ENCODE measurements at regions not wholly inside any gene's neighbourhood (a gene's known extent, or its start where the extent isn't known, plus 50 kb on each side); places are given as distances from the start of the nearest gene placed in this dataset.

DNA sequence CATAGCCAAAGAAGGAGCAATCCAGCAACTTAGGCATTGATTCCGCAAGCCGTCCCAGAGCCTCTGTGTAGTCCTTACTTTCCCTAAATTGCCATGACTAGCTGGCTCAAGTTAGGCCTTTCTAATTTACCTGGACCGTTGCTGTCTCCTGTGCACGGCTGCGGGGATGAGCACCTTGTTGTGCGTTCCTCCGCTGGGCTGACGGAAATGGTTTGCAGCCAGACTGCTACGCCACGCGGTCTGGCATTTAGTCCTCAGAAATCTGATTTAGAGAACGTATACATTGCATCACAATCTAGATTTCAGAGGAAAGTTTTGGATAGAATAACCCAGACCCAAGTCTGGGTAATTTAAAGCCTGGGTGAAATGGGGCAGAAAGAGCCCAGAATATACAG, 133.2 kb upstream of the ARHGAP5 start:
- no peak for DNase-seq (ENCODE audit: low read depth)

DNA sequence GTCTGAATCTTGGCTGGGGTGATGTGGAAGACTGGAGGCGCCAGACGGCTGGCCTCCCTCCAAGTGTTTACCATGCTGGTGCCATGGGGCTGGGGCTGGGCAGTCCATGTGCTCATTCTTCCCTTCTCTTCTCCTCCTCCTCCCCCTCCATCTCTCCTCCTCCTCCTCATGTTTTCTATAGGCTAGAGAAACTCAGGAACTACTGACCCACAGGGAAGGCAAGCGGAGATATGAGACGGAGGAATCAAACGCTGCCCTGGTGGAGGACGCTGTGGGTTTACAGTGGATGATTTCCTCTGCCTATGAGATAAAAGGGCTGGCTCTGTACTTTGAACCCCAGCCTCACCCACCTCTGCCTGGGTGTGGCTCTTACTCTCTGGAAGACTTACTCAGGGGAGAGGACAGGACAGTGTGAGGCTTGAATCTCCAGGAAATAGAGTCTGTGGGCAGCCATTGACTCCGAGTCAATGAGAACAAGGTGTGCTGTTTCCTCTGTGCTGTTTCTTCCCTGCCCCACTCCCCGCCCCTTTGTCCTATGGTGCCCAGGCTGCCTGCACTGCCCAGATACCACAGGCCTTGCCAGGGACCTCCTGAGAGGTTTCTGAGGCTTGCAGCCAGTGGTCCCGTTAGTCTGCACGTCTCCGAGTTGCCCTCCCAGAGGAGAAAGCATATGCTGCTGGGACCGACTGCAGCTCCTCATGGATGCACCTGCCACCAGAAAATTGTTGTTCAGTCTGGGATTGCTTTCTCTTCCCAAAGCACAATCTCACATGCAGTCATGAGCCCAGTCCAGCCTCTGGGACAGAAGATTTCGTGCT, 132.6 kb upstream of the ARHGAP5 start:
- DNase-seq (ENCODE audit: low read depth), result no peak

DNA sequence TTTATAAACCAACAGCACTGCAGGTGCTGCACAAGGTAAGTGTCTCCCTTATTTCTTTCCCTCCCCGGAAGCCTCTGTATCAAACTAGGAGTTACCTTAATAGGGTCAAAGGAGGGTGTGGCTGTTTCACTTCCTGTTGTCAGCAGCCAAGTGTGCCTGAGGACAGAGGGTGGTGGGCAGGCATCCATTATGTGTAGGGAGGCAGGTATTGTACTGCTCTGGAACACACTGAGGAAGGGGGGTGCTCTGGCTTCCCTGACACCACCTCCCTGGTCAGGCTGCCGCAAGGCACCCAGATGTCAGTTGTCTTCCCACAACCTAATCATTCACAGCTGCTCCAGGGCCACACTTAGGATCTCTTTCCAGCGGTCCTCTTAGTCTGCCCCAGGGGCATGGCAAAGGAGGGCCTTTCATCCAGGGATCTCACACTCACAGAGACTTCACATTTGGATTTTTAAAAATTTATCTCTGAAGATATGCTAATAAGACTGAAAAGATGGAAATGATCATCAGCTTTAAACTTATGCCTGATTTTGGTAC, 132.0 kb upstream of the ARHGAP5 start:
- DNase-seq (ENCODE audit: low read depth), result no peak

DNA sequence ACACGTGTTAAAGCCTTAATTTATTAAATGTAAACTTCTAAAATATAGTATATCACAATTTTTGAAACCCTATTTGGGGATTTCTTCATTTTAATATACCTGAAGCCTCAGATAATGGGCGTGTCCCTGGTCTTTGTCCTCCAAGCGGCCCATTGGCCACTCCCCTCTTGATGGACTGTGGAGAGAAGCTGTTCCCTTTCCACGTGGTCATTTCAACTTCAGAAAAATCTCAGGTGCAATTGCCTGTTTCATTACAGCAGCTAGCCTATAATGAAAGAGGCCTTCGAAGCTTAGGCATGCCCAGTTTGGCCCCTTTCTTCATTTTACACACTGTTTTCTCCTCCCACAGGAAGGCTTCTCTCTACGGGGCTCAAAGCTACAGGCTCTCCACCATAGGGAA, 131.4 kb upstream of the ARHGAP5 start:
- no peak for DNase-seq (ENCODE audit: low read depth)

DNA sequence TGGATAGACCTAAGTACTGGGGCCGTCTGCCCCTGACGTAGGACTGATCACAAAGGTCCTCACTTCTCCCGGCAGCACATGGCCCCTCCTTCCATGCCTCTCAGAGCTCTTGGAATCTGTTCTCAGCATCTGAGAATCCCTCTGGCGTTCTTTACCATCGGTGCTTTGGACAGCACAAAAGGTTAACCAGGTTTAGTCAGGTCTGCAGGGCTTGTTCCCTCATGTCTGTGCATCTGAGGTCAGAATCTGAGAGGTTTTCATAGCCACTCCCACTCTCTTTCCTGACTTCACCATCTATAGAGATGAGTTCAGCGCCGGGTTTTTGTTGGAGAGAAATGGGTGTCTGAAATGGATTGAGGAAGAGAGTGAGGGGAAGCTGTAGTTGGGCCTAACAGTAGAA, 130.0 kb upstream of the ARHGAP5 start:
- no peak for DNase-seq (ENCODE audit: low read depth)

DNA sequence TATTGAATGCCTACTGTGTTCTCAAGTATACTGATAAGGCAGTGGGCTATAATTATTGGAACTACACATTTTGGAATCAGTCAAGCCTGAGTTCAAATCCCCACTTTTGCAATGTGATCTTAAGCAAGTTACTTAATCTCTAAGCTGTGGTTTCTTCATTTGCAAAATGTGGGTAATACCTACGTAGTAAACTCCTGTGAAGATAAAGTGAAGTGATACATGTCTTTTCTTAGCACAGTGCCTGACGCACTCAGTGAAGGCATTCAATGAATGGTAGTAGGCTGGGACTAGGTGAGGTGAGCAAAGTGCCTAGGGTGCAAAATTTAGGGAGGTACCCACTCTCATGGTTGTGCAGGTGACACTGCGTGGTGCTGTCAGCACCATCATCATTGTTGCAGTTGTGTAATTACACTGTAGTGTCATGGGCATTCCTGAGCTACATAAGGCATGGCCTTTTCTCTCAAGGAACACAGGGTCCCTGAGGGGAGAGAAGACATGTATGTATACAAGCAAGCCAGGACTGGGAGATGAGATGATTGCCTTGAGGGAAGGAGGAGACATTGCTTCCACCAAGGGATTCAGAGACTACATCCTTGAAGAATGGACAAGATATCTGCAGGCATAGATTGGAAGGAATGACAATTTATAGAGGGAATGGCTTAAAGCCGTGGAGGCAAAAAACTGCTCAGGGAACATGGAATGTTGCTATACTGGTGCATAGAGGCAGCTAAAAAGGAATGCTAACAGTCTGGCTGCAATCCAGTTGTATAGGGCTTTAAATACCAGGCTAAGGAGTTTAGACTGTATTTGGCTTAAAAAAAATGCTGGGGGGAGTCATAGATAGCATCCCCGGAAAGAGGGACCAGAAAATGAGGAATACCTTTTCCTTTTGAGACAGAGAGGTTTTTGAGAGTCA, 129.2 kb upstream of the ARHGAP5 start:
- no peak for DNase-seq (ENCODE audit: low read depth)

DNA sequence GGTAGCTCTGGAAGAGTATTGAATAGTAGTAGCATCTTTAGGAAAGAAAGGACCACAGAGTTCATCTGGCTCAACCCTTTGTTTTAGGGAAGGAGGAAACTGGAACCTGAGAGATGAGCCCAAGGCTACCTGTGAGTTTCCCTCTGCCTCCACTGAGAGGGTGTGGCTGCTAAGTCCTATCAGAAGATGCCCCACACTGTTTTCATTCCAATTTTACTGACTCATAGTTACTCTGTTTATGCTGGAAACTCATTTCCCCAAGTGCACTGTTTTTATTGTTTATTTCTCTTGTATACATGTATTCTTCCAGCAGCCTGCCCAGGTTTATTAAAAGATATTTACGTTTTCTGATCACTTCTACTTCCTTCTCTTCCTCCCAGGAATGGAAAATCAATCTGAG, 127.4 kb upstream of the ARHGAP5 start:
- peak; percentile 42 for DNase-seq (ENCODE audit: low read depth)

DNA sequence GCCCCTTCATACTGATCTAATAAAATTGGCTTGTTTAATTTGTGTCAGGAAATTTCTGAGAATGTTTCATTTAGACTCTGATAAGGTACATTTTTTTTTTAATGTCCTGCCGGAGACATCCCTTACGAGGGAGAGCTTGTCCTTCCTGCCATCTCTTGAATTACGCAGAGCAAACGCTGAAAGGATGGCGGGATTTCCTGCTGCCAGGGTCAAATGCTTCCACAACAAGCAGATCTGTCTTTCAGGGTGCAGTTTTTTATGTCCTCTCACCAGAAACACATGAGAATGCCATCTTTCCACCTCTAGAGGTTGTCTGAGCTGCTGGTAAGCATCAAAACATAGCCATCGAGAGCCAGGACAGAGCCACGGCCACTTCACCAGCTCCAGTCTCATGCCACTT, 126.8 kb upstream of the ARHGAP5 start:
- DNase-seq (ENCODE audit: low read depth), result no peak

DNA sequence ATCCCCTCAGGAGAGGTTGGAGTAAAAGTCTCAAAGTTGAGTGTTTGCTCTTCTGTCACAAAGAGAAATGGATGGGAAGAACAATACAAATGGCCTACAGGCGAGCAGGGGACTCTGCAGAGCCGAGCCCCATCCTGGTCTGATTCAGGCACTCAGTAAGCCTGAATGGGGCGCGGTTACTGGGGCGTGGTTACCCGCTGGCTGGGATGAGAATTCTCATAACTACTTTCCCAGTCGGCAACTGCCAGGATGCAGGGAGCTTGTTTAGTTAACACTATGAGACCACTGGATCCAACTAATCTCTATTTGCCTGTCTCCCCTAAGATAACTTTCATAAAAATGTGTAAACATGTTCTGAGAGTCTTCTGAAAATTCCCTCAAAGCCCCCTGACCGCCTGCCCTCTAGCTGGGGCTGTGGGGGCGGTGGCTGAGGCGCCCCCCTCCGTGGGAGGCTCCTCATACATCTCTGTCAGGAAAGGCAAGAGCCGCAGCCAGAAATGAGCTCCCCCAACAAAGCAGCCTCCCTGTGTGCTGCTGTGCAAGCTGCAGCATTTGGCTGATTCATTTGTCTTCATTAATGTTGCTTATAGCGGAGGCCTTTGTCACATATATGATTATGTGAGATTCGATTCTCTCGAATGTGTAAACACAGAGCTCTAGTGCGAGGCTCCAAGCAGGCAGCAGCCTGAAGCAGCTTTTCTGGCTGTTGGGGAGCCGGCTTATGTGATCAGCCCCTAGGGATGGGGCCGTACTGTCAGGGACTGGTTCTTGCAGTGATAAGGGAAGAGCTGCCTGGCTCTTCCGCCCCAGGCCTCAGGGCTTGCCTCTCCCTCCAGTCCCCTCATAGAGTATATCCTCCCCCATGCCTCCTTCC, 126.1 kb upstream of the ARHGAP5 start:
- peak; percentile 77 for DNase-seq (ENCODE audit: low read depth)

DNA sequence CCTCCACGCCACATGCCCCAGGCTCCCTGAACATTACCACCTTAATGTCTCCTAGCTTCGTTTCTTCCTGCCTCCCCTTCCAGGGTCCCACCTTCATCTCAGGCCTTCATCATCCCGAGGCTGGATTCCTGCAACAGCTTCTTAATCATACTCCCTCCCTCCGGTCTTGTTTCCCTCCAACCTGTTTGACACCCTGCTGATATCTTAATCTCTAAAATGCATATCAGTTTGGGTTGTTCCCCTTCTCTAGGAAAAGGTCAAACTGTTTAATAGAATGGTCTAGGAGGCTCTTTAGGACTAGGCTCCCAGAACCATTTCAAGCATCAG, 125.5 kb upstream of the ARHGAP5 start:
- DNase-seq (ENCODE audit: low read depth), result no peak

DNA sequence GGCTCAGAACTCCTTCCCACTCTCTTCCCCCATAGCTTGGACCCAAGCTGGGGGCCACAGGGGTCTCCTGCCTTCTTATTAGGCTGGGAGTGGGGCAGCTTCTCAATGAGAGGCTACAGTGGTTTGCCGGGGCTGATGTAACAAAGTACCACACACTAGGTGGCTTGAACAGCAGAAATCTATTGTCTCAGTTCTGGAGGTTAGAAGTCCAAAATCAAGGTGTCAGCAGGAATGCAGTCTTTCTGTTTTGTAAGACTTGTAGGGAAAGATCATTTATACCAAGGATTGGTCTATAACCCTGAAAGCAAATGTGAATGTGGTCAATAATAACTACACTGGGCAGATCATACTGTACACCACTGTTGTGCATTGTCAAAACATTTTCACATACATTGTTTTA, 124.5 kb upstream of the ARHGAP5 start:
- DNase-seq (ENCODE audit: low read depth), result no peak

DNA sequence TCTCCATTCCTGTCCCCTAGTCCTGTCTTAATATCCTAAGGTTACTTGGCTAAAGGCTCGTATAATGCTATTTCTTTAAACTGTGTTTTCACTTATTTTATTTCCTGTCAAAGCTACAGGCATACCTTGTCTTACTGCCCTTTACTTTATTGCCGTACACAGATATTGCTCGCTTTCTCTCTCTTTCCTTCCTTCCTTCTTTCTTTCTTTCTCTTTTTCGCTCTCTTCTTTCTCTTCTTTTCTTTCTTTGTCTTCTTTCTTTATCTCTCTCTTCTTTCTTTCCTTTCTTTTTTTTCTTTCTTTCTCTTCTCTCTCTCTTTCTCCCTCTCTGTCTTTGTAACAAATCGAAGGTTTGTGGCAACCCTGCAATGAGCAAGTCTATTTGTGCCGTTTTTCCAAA, 123.9 kb upstream of the ARHGAP5 start:
- DNase-seq (ENCODE audit: low read depth), result no peak

DNA sequence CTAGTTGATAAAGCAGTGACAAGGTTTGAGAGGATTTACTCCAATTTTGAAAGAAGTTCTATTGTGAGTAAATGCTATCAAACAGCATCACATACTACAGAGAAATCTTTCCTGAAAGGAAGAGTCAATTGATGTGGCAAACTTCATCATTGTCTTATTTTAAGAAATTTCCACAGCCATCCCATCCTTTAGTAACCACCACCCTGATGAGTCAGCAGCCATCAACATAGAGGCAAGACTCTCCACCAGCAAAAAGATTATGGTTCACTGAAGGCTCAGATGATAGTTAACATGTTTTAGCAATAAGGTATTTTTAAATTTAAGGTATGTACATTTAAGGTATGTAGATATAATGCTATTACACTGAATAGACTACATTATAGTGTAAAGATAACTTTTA, 122.1 kb upstream of the ARHGAP5 start:
- DNase-seq (ENCODE audit: low read depth), result no peak

DNA sequence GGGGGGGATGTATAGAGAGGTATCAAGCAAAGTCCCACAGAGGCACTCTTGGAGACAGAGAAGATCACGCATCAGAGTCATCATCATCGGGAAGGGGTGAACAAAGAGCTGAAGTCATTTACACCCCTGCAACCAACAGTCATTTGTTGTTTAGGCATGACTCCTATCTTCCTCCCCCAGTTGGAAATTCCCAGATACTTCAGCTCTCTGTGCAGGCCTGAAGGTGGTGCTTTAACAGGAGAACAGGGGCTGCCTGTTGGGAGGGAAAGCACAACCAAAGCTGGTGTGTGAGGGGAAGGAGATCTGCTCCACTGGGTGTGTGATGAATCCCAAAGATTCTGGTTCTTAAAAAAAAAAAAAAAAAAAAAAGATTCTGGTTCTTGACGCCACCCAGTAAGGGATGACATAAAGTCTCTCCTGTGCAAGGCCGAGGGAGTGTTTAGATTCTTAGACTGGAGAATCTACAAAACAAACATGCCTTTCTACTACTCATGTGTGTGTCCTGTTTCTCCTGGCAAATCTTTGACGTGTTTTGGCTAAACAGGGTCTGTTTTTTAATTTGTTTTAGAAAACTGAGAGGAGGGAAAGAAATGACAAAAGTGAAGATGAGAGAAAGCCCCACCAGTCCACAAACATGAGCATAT, 121.0 kb upstream of the ARHGAP5 start:
- DNase-seq (ENCODE audit: low read depth), result peak; percentile 38

DNA sequence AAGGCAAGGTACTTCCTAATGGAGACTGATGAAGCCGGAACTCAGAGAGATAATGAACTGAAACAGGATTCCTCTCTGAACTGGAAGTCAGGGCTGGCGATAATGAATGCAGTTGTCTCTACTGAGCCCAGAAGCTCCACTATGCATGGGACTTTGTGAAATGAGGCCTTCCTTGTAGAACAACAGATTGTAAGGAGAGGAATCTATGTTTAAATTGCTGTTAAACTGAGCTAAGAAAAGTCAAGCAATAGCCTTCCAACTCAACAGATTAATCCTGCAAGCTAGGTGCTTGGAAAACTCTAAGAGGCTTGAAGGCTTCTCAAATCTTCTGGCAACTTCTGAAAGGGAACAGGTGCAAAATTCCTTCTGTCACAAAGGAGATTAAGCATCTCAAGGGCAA, 119.5 kb upstream of the ARHGAP5 start:
- DNase-seq (ENCODE audit: low read depth), result no peak

DNA sequence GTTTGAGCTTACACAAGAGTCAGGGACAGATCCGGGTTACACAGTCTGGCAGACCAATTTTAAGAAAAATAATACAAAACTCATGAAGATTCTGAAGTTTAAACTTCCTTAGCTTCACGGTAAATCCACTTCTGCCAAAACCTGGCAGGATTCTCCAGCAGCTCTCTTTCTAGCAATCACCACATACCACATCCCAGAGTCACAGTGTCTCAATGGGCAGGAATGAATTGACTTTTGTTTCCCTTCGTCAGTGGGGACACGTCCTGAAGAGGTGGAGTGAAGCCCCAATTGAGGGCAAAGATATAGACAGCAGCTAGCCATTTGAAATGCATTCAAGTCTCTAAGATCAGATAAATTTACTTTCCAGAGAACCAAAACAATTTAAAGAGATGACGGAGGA, 117.1 kb upstream of the ARHGAP5 start:
- DNase-seq (ENCODE audit: low read depth), result no peak

DNA sequence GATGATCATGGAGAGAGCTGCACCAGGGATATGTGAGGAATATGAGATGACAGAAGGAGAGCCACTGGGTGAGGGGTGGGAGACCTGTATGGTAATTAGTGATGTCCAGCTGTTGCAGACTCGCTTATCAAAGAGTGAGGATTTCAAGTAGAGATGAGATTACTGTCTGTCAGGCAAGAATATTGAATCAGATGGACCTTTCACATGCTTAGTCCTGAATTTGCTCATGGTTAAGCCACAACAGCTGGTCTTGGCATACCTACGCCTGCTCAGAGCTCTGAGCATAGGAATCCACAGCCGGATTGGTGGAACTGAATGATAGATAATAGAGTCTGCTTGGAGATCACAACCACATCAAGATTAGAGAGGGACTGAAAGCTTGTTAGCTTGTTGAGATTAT, 115.2 kb upstream of the ARHGAP5 start:
- DNase-seq (ENCODE audit: low read depth), result no peak

DNA sequence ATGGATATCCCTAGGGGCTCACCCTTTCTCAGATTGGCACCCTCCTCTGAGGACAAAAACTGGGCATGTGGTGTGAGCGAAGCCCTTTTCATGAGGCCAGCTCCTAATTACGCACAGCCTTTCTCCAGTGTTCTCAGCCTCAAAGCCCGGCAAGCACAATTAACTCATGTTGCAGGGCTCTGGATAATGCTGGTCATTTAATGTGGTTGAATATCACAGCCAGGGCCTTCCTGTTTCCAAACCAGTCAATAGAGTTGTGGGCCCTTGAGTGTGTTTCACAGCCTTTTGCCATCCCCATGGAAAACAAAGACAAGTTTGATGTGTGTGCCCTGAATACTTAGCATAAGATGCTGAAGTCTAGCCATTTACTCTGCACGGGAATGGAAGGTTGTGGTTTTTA, 114.2 kb upstream of the ARHGAP5 start:
- DNase-seq (ENCODE audit: low read depth), result no peak

DNA sequence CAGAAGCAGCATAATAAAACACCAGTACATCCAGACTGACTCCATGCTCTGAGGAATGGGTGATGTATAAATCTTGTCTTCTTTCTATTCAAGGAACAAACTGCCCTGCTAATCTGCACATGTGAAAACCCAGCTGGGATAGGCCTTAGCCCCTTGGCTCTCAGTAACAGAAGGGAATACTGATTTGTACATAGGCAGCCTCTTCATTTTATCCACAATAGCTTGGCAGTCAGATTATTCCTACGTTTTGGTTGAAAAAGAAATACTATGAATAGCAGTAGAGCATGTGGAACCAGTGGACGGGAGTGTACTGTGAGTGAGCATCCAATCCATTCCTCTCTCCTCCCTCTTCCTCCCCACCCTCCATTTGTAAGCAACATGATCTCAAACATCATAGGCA, 113.5 kb upstream of the ARHGAP5 start:
- no peak for DNase-seq (ENCODE audit: low read depth)

DNA sequence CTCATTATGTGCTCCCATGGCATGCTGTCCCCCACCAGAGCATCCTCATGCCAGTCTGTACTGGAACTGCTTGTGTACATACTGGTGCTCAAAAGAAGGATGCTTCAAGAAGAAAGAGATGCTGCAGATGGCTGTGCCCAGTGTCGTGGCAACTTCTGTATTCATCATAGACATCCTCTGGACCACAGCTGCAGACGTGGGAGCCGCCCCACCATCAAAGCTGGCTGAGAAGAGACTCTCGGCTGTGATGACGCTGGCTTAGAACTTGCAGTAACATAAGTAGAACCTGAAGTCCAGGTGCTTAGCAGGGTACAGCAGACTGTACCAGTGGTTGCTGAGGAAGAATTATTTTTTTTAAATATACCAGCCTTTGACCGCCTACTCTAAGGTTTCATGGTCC, 112.6 kb upstream of the ARHGAP5 start:
- no peak for DNase-seq (ENCODE audit: low read depth)

DNA sequence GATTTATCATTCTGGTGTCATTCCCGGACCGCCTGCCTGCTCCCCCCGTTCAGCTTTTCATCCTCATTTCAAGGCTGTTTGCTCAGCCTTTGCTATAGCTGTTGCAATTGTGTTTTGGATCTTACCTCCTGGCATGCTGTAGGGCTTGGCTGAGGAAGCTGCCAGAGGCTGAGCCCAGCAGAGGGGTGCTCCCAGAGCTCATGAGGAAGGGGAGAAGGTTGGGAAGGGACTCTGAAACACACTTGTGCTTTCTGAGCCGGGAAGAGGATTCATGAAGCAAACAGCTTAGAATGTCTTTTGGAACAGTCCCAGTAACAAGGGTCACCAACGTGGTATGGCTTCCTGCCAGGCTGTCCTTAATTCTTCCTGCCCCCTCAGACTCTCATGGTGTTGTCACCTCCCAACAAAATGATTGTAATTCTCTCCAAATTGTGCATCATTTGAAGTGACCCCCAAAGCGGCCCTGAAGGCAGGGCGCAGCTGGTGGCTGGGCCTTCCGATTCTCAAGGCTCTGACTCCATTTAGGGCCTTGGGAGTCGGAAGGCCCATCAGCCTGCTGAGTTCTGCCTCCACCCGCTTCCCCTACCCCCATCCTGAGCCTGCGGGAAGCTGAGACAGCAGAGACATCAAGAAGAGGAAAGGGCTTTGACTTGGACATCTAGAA, 111.9 kb upstream of the ARHGAP5 start:
- DNase-seq (ENCODE audit: low read depth), result peak; percentile 15
